SKM-1 (cell line): ENCODE measurements at regions not wholly inside any gene's neighbourhood (a gene's known extent, or its start where the extent isn't known, plus 50 kb on each side); places are given as distances from the start of the nearest gene placed in this dataset.
"Not testable (repeated sequence)": the region's sequence is repeated elsewhere in the genome, so short reads cannot be mapped to it uniquely, and the experiment has no call there.

Experiments
- DNase-seq: peaks from one replicate; lab custom pipeline; 2025; ENCODE audit not compliant: unreplicated experiment; lab: John Stamatoyannopoulos, UW

GRCh38 chr7:47191316-47191715 is 390.6 kb downstream of the TNS3 start:
- DNase-seq = no peak

GRCh38 chr7:47190462-47190861 is 391.4 kb downstream of the TNS3 start:
- no peak for DNase-seq

- no peak for DNase-seq
These were observed 393.1 kb downstream of the TNS3 start for GRCh38 chr7:47188653-47189315.

- no peak for DNase-seq
These were observed 393.8 kb downstream of the TNS3 start for GRCh38 chr7:47188136-47188535.

- peak; percentile 52 for DNase-seq
These were observed 395.6 kb downstream of the TNS3 start for GRCh38 chr7:47186316-47186715.

- no peak for DNase-seq
These were observed 396.1 kb downstream of the TNS3 start for GRCh38 chr7:47185839-47186238.

GRCh38 chr7:47185170-47185569 is 396.7 kb downstream of the TNS3 start:
- no peak for DNase-seq

- DNase-seq = no peak
These were observed 397.9 kb downstream of the TNS3 start for GRCh38 chr7:47183862-47184590.

GRCh38 chr7:47181746-47182361 is 400.1 kb downstream of the TNS3 start:
- no peak for DNase-seq

- DNase-seq = no peak
These were observed 401.4 kb downstream of the TNS3 start for GRCh38 chr7:47180516-47180826.

GRCh38 chr7:47179812-47180515 is 401.9 kb downstream of the TNS3 start:
- DNase-seq = peak; percentile 25

GRCh38 chr7:47172602-47173539 is 409.0 kb downstream of the TNS3 start:
- not testable (repeated sequence) for DNase-seq

GRCh38 chr7:47170516-47170915 is 411.4 kb downstream of the TNS3 start:
- no peak for DNase-seq

- DNase-seq = no peak
These were observed 427.1 kb downstream of the TNS3 start for GRCh38 chr7:47154791-47155190.

GRCh38 chr7:47153576-47153975 is 428.3 kb downstream of the TNS3 start:
- no peak for DNase-seq

- no peak for DNase-seq
These were observed 428.9 kb downstream of the TNS3 start for GRCh38 chr7:47153058-47153457.

GRCh38 chr7:47152307-47152706 is 429.6 kb downstream of the TNS3 start:
- DNase-seq = no peak

GRCh38 chr7:47150497-47151260 is 431.2 kb downstream of the TNS3 start:
- no peak for DNase-seq

- no peak for DNase-seq
These were observed 431.9 kb downstream of the TNS3 start for GRCh38 chr7:47149971-47150370.
